Keratinocyte (primary cell): ENCODE measurements at regions not wholly inside any gene's neighbourhood (a gene's known extent, or its start where the extent isn't known, plus 50 kb on each side); places are given as distances from the start of the nearest gene placed in this dataset.

Experiments
- DNase-seq: peaks from one replicate; pipeline ENCODE4 v3.0.0-alpha.2; 2011; ENCODE audit warnings: low read depth, missing footprints, low spot score
- FAIRE-seq: peaks from 2 replicates; lab custom pipeline; 2011; peaks lifted over from hg19 to GRCh38; lab: Jason Lieb, UNC
- H2AFZ ChIP-seq: 2 replicates; pipeline ENCODE4 v1.6.0; 2012; ENCODE audit warnings: low read length, control low read depth, inconsistent platforms; ENCODE audit not compliant: control insufficient read depth
- H3K27ac ChIP-seq: 2 replicates; pipeline ENCODE4 v1.5.1; 2011; ENCODE audit warnings: low read length; ENCODE audit not compliant: control insufficient read depth, insufficient read depth
- H3K27me3 ChIP-seq: 3 replicates; pipeline ENCODE4 v1.6.0; 2011; ENCODE audit warnings: low read length; ENCODE audit not compliant: control insufficient read depth, insufficient read depth; ENCODE audit errors: extremely low read depth
- H3K36me3 ChIP-seq, 2 experiments: 2 replicates in 1 of 2; 3 replicates in 1 of 2; pipeline ENCODE4 v1.5.1; 2011; ENCODE audit warnings: low read length in 2 of 2, mild to moderate bottlenecking in 1 of 2; ENCODE audit not compliant: control insufficient read depth in 2 of 2, insufficient read depth in 2 of 2; ENCODE audit errors: extremely low read depth in 1 of 2
- H3K4me1 ChIP-seq: 3 replicates; pipeline ENCODE4 v1.5.1; 2011; ENCODE audit warnings: low read length; ENCODE audit not compliant: control insufficient read depth, insufficient read depth; ENCODE audit errors: extremely low read depth
- H3K4me2 ChIP-seq: 3 replicates; pipeline ENCODE4 v1.6.0; 2011; ENCODE audit warnings: low read depth, low read length; ENCODE audit not compliant: control insufficient read depth, insufficient read depth; ENCODE audit errors: extremely low read depth
- H3K4me3 ChIP-seq, 3 experiments: fragments of 200-600 bp in 1 of 3; sonication (generic) in 1 of 3; 2 replicates in 2 of 3; 3 replicates in 1 of 3; pipeline ENCODE4 v1.5.1; 2011 to 2016; ENCODE audit warnings: low read length in 3 of 3, mild to moderate bottlenecking in 3 of 3, control low read depth in 2 of 3, inconsistent platforms in 1 of 3, low read depth in 1 of 3, mixed read lengths in 1 of 3, mixed run types in 1 of 3, moderate library complexity in 1 of 3; ENCODE audit not compliant: control insufficient read depth in 2 of 3, insufficient read depth in 2 of 3; ENCODE audit errors: extremely low read depth in 1 of 3
- H3K79me2 ChIP-seq: 2 replicates; pipeline ENCODE4 v1.6.0; 2012; ENCODE audit warnings: low read length; ENCODE audit not compliant: control insufficient read depth, insufficient read depth
- H3K9ac ChIP-seq: 3 replicates; pipeline ENCODE4 v1.6.0; 2011; ENCODE audit warnings: low read length; ENCODE audit not compliant: control insufficient read depth, insufficient read depth; ENCODE audit errors: extremely low read depth
- H3K9me1 ChIP-seq: 3 replicates; pipeline ENCODE4 v1.6.0; 2011; ENCODE audit warnings: low read length; ENCODE audit not compliant: control insufficient read depth, insufficient read depth; ENCODE audit errors: extremely low read depth
- H3K9me3 ChIP-seq: 2 replicates; pipeline ENCODE4 v1.5.1; 2012; ENCODE audit warnings: low read depth, low read length; ENCODE audit not compliant: control insufficient read depth
- H4K20me1 ChIP-seq: 3 replicates; pipeline ENCODE4 v1.6.0; 2011; ENCODE audit warnings: low read length; ENCODE audit not compliant: control insufficient read depth, insufficient read depth; ENCODE audit errors: extremely low read depth
- CTCF ChIP-seq, 3 experiments: IDR thresholded peaks in 1 of 3; conservative IDR thresholded peaks in 1 of 3; optimal IDR thresholded peaks in 1 of 3; 2 replicates in 2 of 3; 3 replicates in 1 of 3; pipeline versions ENCODE3 to v1.5.1; 2011; ENCODE audit warnings: low read length in 3 of 3, mild to moderate bottlenecking in 3 of 3, moderate library complexity in 2 of 3, control low read depth in 1 of 3, inconsistent platforms in 1 of 3; ENCODE audit not compliant: insufficient read depth in 2 of 3; ENCODE audit errors: extremely low read depth in 1 of 3
- EZH2 ChIP-seq: IDR thresholded peaks from one replicate; pipeline ENCODE4 v1.6.1; 2012; ENCODE audit warnings: inconsistent platforms, mild to moderate bottlenecking, low read length, moderate library complexity
- dilution Hi-C: fragments of 300-500 bp; cut with MboI; formaldehyde crosslinking; loops from one replicate; pipeline ENCODE4 v1.7.0; 2020; ENCODE audit warnings: low sequenced_read_pairs; ENCODE audit not compliant: extremely low pct_ligation_motif_present

- Histone ChIP-seq H3K4me2 (no peak overlapping the region), H3K27ac (no peak overlapping the region), H3K79me2 (no peaks in the 10 kb centered on the region), H3K9ac (no peak overlapping the region), H3K4me1 (no peaks in the 10 kb centered on the region), H2AFZ (no peak overlapping the region), H4K20me1 (no peaks in the 10 kb centered on the region), H3K4me3 (no peak overlapping the region), H3K9me1 (no peaks in the 10 kb centered on the region), H3K36me3 (no peaks in the 10 kb centered on the region), H3K27me3 (no peaks in the 10 kb centered on the region), H3K9me3 (no peaks in the 10 kb centered on the region)
- FAIRE-seq (no peak), DNase-seq (no peak)
- no peak for TF ChIP-seq CTCF (optimal IDR thresholded peaks at IDR 0.05 in 1 of 3, IDR thresholded peaks at IDR 0.05 in 1 of 3, conservative IDR thresholded peaks at IDR 0.05 in 1 of 3; ENCODE audit: extremely low read depth in 1 of 3, insufficient read depth in 2 of 3, low read length in 3 of 3)
- TF ChIP-seq EZH2 = no peak
- dilution Hi-C loops = no loop called here
Observed at GRCh38 chr11:15613789-15614188, 499.1 kb downstream of the INSC start.

- no peaks in the 10 kb centered on the region for H3K27me3 ChIP-seq
Observed at GRCh38 chr11:15615398-15616096, 500.8 kb downstream of the INSC start.

More at GRCh38 chr11:15615398-15616096, 500.8 kb downstream of the INSC start:
- Histone ChIP-seq H3K9me1 (no peaks in the 10 kb centered on the region), H3K4me2 (no peak overlapping the region), H3K4me3 (no peak overlapping the region), H3K9ac (no peak overlapping the region), H3K9me3 (no peaks in the 10 kb centered on the region), H3K79me2 (no peaks in the 10 kb centered on the region), H2AFZ (no peak overlapping the region), H3K4me1 (no peaks in the 10 kb centered on the region), H3K36me3 (no peaks in the 10 kb centered on the region), H4K20me1 (no peaks in the 10 kb centered on the region), H3K27ac (no peak overlapping the region)
- TF ChIP-seq EZH2 = no peak
- DNase-seq (no peak), FAIRE-seq (no peak)
- dilution Hi-C loops = no loop called here
